ENCODE measurements at regions not wholly inside any gene's neighbourhood (a gene's known extent, or its start where the extent isn't known, plus 50 kb on each side); places are given as distances from the start of the nearest gene placed in this dataset.

- DNase-seq (ENCODE audit: low read depth): no peak
These were observed 387.7 kb upstream of the IRX4 start for GRCh38 chr5:2270467-2270866.

- no peak for DNase-seq (ENCODE audit: low read depth)
These were observed 386.9 kb upstream of the IRX4 start for GRCh38 chr5:2269656-2270055.

GRCh38 chr5:2267991-2268390, 385.3 kb upstream of the IRX4 start:
- DNase-seq (ENCODE audit: low read depth): no peak

- DNase-seq (ENCODE audit: low read depth): no peak
These were observed 384.0 kb upstream of the IRX4 start for GRCh38 chr5:2266641-2267240.

GRCh38 chr5:2265341-2265740, 382.6 kb upstream of the IRX4 start:
- DNase-seq (ENCODE audit: low read depth): no peak

- no peak for DNase-seq (ENCODE audit: low read depth)
These were observed 381.0 kb upstream of the IRX4 start for GRCh38 chr5:2263763-2264162.

GRCh38 chr5:2262620-2263019, 379.9 kb upstream of the IRX4 start:
- DNase-seq (ENCODE audit: low read depth): no peak

- DNase-seq (ENCODE audit: low read depth): no peak
These were observed 378.4 kb upstream of the IRX4 start for GRCh38 chr5:2261004-2261703.

GRCh38 chr5:2260211-2261003, 377.7 kb upstream of the IRX4 start:
- DNase-seq (ENCODE audit: low read depth): no peak

GRCh38 chr5:2259494-2260107, 376.9 kb upstream of the IRX4 start:
- DNase-seq (ENCODE audit: low read depth): no peak

GRCh38 chr5:2258861-2259260, 376.1 kb upstream of the IRX4 start:
- DNase-seq (ENCODE audit: low read depth): no peak

- DNase-seq (ENCODE audit: low read depth): no peak
These were observed 374.9 kb upstream of the IRX4 start for GRCh38 chr5:2257326-2258244.

GRCh38 chr5:2256691-2257280, 374.1 kb upstream of the IRX4 start:
- no peak for DNase-seq (ENCODE audit: low read depth)

GRCh38 chr5:2255915-2256690, 373.4 kb upstream of the IRX4 start:
- DNase-seq (ENCODE audit: low read depth): no peak

GRCh38 chr5:2254880-2255750, 372.4 kb upstream of the IRX4 start:
- DNase-seq (ENCODE audit: low read depth): no peak

GRCh38 chr5:2254406-2254805, 371.7 kb upstream of the IRX4 start:
- DNase-seq (ENCODE audit: low read depth): no peak

- DNase-seq (ENCODE audit: low read depth): no peak
These were observed 370.6 kb upstream of the IRX4 start for GRCh38 chr5:2253040-2253975.

GRCh38 chr5:2251751-2252150, 369.0 kb upstream of the IRX4 start:
- no peak for DNase-seq (ENCODE audit: low read depth)

Measured in myocyte (in vitro differentiated cells).